CD14-positive monocyte (primary cell): ENCODE measurements at regions not wholly inside any gene's neighbourhood (a gene's known extent, or its start where the extent isn't known, plus 50 kb on each side); places are given as distances from the start of the nearest gene placed in this dataset.

Experiments used
- DNase-seq, 3 donors: peaks; one replicate each; pipeline ENCODE4 v3.0.0-alpha.2; 2011 to 2022
- H2AFZ ChIP-seq: 2 replicates; pipeline ENCODE4 v1.6.0; 2012; ENCODE audit warnings: mild to moderate bottlenecking, low read depth, low read length, inconsistent platforms; ENCODE audit not compliant: insufficient read depth, poor library complexity, severe bottlenecking
- H3K27ac ChIP-seq, 2 donors: 1 replicate in 1 of 2; 2 replicates in 1 of 2; pipeline ENCODE4 v1.5.1; 2012 to 2013; ENCODE audit warnings: low read length in 2 of 2, control low read depth in 1 of 2, inconsistent platforms in 1 of 2, low read depth in 1 of 2, mild to moderate bottlenecking in 1 of 2
- H3K27me3 ChIP-seq, 2 donors: one replicate each; pipeline versions ENCODE4 v1.6.0 to v1.6.1; 2011 to 2013; ENCODE audit warnings: low read length in 2 of 2; ENCODE audit not compliant: control insufficient read depth in 2 of 2, insufficient read depth in 2 of 2
- H3K36me3 ChIP-seq, 2 donors: replicated peaks in 1 of 2; 1 replicate in 1 of 2; 2 replicates in 1 of 2; pipeline versions ENCODE4 v1.5.1 to v1.6.1; 2012 to 2013; ENCODE audit warnings: low read length in 2 of 2, control low read depth in 1 of 2, inconsistent platforms in 1 of 2, mild to moderate bottlenecking in 1 of 2; ENCODE audit not compliant: insufficient read depth in 2 of 2, control insufficient read depth in 1 of 2
- H3K4me1 ChIP-seq, 2 donors: 1 replicate in 1 of 2; 2 replicates in 1 of 2; pipeline versions ENCODE4 v1.5.1 to v1.6.1; 2012 to 2013; ENCODE audit warnings: low read length in 2 of 2, control low read depth in 1 of 2, inconsistent platforms in 1 of 2, mild to moderate bottlenecking in 1 of 2, moderate library complexity in 1 of 2; ENCODE audit not compliant: insufficient read depth in 2 of 2, control insufficient read depth in 1 of 2
- H3K4me2 ChIP-seq: replicated peaks from 2 replicates; pipeline ENCODE3; 2012; ENCODE audit warnings: low read length, moderate library complexity, mild to moderate bottlenecking; ENCODE audit not compliant: poor library complexity, severe bottlenecking; ENCODE audit errors: extremely low read depth
- H3K4me3 ChIP-seq, 3 experiments: fragments of 200-600 bp in 1 of 3; sonication (generic) in 1 of 3; replicated peaks in 1 of 3; 1 replicate in 2 of 3; 2 replicates in 1 of 3; pipeline ENCODE4 v1.5.1; 2011 to 2013; ENCODE audit warnings: low read length in 3 of 3, mild to moderate bottlenecking in 3 of 3, control low read depth in 2 of 3, low read depth in 2 of 3, inconsistent platforms in 1 of 3, moderate library complexity in 1 of 3
- H3K79me2 ChIP-seq: 2 replicates; pipeline ENCODE4 v1.6.0; 2012; ENCODE audit warnings: mild to moderate bottlenecking, control low read depth, inconsistent platforms, low read length, moderate library complexity; ENCODE audit not compliant: insufficient read depth
- H3K9ac ChIP-seq: 2 replicates; pipeline ENCODE4 v1.6.0; 2017; ENCODE audit warnings: low read length, mild to moderate bottlenecking; ENCODE audit not compliant: insufficient read depth, poor library complexity, severe bottlenecking
- H3K9me3 ChIP-seq, 2 donors: replicated peaks in 1 of 2; 1 replicate in 1 of 2; 2 replicates in 1 of 2; pipeline versions ENCODE4 v1.5.1 to v1.6.1; 2012 to 2013; ENCODE audit warnings: low read length in 2 of 2, control low read depth in 1 of 2; ENCODE audit not compliant: control insufficient read depth in 1 of 2, insufficient read depth in 1 of 2
- H4K20me1 ChIP-seq: 2 replicates; pipeline ENCODE4 v1.6.0; 2012; ENCODE audit warnings: mild to moderate bottlenecking, low read length, control low read depth, moderate library complexity; ENCODE audit not compliant: insufficient read depth
- H3K27ac Mint-ChIP-seq, 7 donors: one replicate each; pipeline ENCODE4 v1.8.0; 2020; ENCODE audit warnings: mild to moderate bottlenecking in 7 of 7, mixed read lengths in 7 of 7, moderate library complexity in 6 of 7, inconsistent platforms in 2 of 7
- H3K27me3 Mint-ChIP-seq, 3 donors: one replicate each; pipeline ENCODE4 v1.8.0; 2021 to 2022; ENCODE audit warnings: low read depth in 3 of 3, mild to moderate bottlenecking in 3 of 3, mixed read lengths in 3 of 3, moderate library complexity in 3 of 3, inconsistent platforms in 1 of 3
- H3K36me3 Mint-ChIP-seq, 2 donors: one replicate each; pipeline ENCODE4 v1.8.0; 2020; ENCODE audit warnings: mixed read lengths in 2 of 2, inconsistent platforms in 1 of 2, mild to moderate bottlenecking in 1 of 2
- H3K4me1 Mint-ChIP-seq: one replicate; pipeline ENCODE4 v1.8.0; 2020; ENCODE audit warnings: mild to moderate bottlenecking, mixed read lengths
- H3K4me3 Mint-ChIP-seq, 2 donors: one replicate each; pipeline ENCODE4 v1.8.0; 2020; ENCODE audit warnings: mild to moderate bottlenecking in 2 of 2, mixed read lengths in 2 of 2, moderate library complexity in 1 of 2
- H3K9me3 Mint-ChIP-seq, 7 donors: one replicate each; pipeline ENCODE4 v1.8.0; 2020 to 2022; ENCODE audit warnings: mixed read lengths in 7 of 7, mild to moderate bottlenecking in 6 of 7, moderate library complexity in 6 of 7, inconsistent platforms in 2 of 7
- CTCF ChIP-seq: fragments of 200-600 bp; IDR thresholded peaks from one replicate; pipeline ENCODE4 v1.8.0; 2022; ENCODE audit warnings: antibody characterized with exemption, mild to moderate bottlenecking
- WGBS: methylation state at CpG from one replicate; pipeline ENCODE4 v1.1.5; 2013; ENCODE audit warnings: missing lambda C conversion rate; ENCODE audit not compliant: insufficient coverage; 5-methylcytosine and 5-hydroxymethylcytosine counted together
- intact Hi-C, 2 donors: fragments of 100-400 bp; cut with micrococcal nuclease; formaldehyde crosslinking; loops; one replicate each; pipeline versions ENCODE4 v1.15.0 to v1.15.1; 2023

- Histone ChIP-seq H3K36me3 (no peaks in the 10 kb centered on the region), H2AFZ (no peak overlapping the region), H3K27me3 (no peaks in the 10 kb centered on the region), H3K27ac (no peak overlapping the region), H3K9ac (no peak overlapping the region), H4K20me1 (no peaks in the 10 kb centered on the region), H3K79me2 (no peaks in the 10 kb centered on the region), H3K4me3 (no peak overlapping the region), H3K9me3 (no peaks in the 10 kb centered on the region), H3K4me1 (no peaks in the 10 kb centered on the region), H3K4me2 (no peak overlapping the region)
- no peaks in the 10 kb centered on the region for H3K27me3 Mint-ChIP-seq
- DNase-seq = no peak
- H3K36me3 Mint-ChIP-seq = no peaks in the 10 kb centered on the region
- WGBS = no CpG with 5 or more reads among the region's 1 CpG
- no peak overlapping the region for H3K4me3 Mint-ChIP-seq
- intact Hi-C loops = no loop called here
- no peaks in the 10 kb centered on the region for H3K4me1 Mint-ChIP-seq
- no peak for TF ChIP-seq CTCF
- H3K27ac Mint-ChIP-seq = no peak overlapping the region
- peaks cover 0 to 4% (median 0%) of the 10 kb centered on the region in 7 donors for H3K9me3 Mint-ChIP-seq
These were observed 180.6 kb downstream of the FSIP2 start for GRCh38 chr2:185919155-185919554.

- no peaks in the 10 kb centered on the region for H3K27me3 Mint-ChIP-seq
- no peak for DNase-seq
- no peak overlapping the region for H3K27ac Mint-ChIP-seq
- no peak overlapping the region for H3K4me3 Mint-ChIP-seq
- Histone ChIP-seq H3K27me3 (no peaks in the 10 kb centered on the region), H3K4me3 (no peak overlapping the region), H3K4me1 (no peaks in the 10 kb centered on the region), H3K9ac (no peak overlapping the region), H3K36me3 (no peaks in the 10 kb centered on the region), H3K4me2 (no peak overlapping the region), H4K20me1 (no peaks in the 10 kb centered on the region), H2AFZ (no peak overlapping the region), H3K9me3 (no peaks in the 10 kb centered on the region), H3K27ac (no peak overlapping the region), H3K79me2 (no peaks in the 10 kb centered on the region)
- no peak for TF ChIP-seq CTCF
- no CpG with 5 or more reads among the region's 3 CpGs for WGBS
- H3K9me3 Mint-ChIP-seq = peaks cover 0 to 5% (median 2%) of the 10 kb centered on the region in 7 donors
- H3K4me1 Mint-ChIP-seq = no peaks in the 10 kb centered on the region
- no peaks in the 10 kb centered on the region for H3K36me3 Mint-ChIP-seq
- intact Hi-C loops = no loop called here
These were observed 182.6 kb downstream of the FSIP2 start for GRCh38 chr2:185921048-185921756.
